ENCODE measurements at regions not wholly inside any gene's neighbourhood (a gene's known extent, or its start where the extent isn't known, plus 50 kb on each side); places are given as distances from the start of the nearest gene placed in this dataset.

DNA sequence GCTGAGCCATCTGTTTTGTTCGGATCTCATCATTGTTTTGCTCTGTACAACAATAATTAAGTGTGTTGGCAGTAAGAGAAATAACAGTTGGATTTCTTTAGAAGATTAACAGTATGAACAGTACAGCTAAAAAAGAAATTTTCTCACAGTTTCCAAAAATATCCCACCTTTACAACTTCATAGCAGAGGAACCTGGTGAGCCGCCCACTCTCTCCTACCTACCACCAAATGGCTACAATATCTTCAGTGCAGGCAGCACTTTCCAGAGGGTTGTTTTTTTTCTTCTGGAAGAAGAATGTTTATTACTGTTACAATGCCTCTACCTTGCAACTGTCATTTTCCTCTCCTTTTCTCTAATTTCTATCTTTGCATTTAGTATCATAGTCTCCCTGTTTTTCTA lies 1577.5 kb upstream of the PRR20A start:
- TF ChIP-seq, protein P1, sequence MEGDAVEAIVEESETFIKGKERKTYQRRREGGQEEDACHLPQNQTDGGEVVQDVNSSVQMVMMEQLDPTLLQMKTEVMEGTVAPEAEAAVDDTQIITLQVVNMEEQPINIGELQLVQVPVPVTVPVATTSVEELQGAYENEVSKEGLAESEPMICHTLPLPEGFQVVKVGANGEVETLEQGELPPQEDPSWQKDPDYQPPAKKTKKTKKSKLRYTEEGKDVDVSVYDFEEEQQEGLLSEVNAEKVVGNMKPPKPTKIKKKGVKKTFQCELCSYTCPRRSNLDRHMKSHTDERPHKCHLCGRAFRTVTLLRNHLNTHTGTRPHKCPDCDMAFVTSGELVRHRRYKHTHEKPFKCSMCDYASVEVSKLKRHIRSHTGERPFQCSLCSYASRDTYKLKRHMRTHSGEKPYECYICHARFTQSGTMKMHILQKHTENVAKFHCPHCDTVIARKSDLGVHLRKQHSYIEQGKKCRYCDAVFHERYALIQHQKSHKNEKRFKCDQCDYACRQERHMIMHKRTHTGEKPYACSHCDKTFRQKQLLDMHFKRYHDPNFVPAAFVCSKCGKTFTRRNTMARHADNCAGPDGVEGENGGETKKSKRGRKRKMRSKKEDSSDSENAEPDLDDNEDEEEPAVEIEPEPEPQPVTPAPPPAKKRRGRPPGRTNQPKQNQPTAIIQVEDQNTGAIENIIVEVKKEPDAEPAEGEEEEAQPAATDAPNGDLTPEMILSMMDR (IDR thresholded peaks at IDR 0.05) = no peak
- no peak for TF ChIP-seq POLR2A (IDR thresholded peaks at IDR 0.05)
- TF ChIP-seq POLR2AphosphoS5 (IDR thresholded peaks at IDR 0.05) = no peak
- TF ChIP-seq EP300 (IDR thresholded peaks at IDR 0.05) = no peak

Measured in sigmoid colon (tissue), 4 donors.